K562 (cell line): ENCODE measurements at regions not wholly inside any gene's neighbourhood (a gene's known extent, or its start where the extent isn't known, plus 50 kb on each side); places are given as distances from the start of the nearest gene placed in this dataset.

ENCODE experiments used
- CSDE1 ChIP-seq, 2 experiments: fragments of 450-650 bp; IDR thresholded peaks; 2 replicates each; pipeline ENCODE4 v1.6.1; 2016; ENCODE audit warnings: mild to moderate bottlenecking in 1 of 2
- POLR2A ChIP-seq: fragments of 450-650 bp; conservative IDR thresholded peaks from 2 replicates; pipeline ENCODE4 v1.6.1; 2016

- TF ChIP-seq CSDE1 (IDR thresholded peaks at IDR 0.05) (no peak), POLR2A (no peak)
These were observed 150.3 kb upstream of the RASGEF1B start for GRCh38 chr4:81622028-81622427.
